Panc1 (cell line): ENCODE measurements at regions not wholly inside any gene's neighbourhood (a gene's known extent, or its start where the extent isn't known, plus 50 kb on each side); places are given as distances from the start of the nearest gene placed in this dataset.

Experiments
- ATAC-seq: fragments of 200-7000 bp; cut with Tn5 transposase; 2 replicates; pipeline ENCODE4 v1.9.1; 2020; ENCODE audit warnings: mild to moderate bottlenecking, moderate library complexity
- BruUV-seq: library from RNA; stranded (reverse); fragments of 400-500 nt; replicated peaks from 2 replicates; lab custom pipeline; 2021; lab: Mats Ljungman, UMichigan
- CTCF ChIA-PET: fragments of 300-600 bp; sonication (Branson Sonifier 250); formaldehyde crosslinking; loops from one replicate; lab custom pipeline; 2022; ENCODE audit warnings: antibody characterized with exemption; lab: Charles Lee
- POLR2A ChIA-PET: fragments of 300-600 bp; sonication (Branson Sonifier 250); formaldehyde crosslinking; loops from one replicate; lab custom pipeline; 2022; ENCODE audit warnings: antibody characterized with exemption; lab: Charles Lee
- DNase-seq: peaks from one replicate; pipeline ENCODE4 v3.0.0-alpha.2; 2010; ENCODE audit warnings: low read depth, low spot score
- H3K27ac ChIP-seq: 2 replicates; pipeline ENCODE4 v1.5.1; 2011; ENCODE audit warnings: mild to moderate bottlenecking, low read length, inconsistent platforms
- H3K27me3 ChIP-seq: fragments of 200-500 bp; sonication (Bioruptor generic); 2 replicates; pipeline ENCODE4 v1.6.0; 2014; ENCODE audit warnings: low read length, inconsistent platforms; ENCODE audit not compliant: control insufficient read depth, insufficient read depth
- H3K36me3 ChIP-seq: fragments of 200-500 bp; sonication (Bioruptor generic); 2 replicates; pipeline ENCODE4 v1.5.1; 2014; ENCODE audit warnings: inconsistent platforms, mild to moderate bottlenecking, low read length, moderate library complexity; ENCODE audit not compliant: control insufficient read depth, insufficient read depth
- H3K4me1 ChIP-seq: 2 replicates; pipeline ENCODE4 v1.5.1; 2011; ENCODE audit warnings: inconsistent platforms, mild to moderate bottlenecking, low read length, moderate library complexity; ENCODE audit not compliant: control insufficient read depth, insufficient read depth
- H3K4me3 ChIP-seq, 2 experiments: 2 replicates each; pipeline ENCODE4 v1.5.1; 2011 to 2012; ENCODE audit warnings: low read depth in 2 of 2, low read length in 2 of 2, mild to moderate bottlenecking in 2 of 2, inconsistent platforms in 1 of 2, moderate library complexity in 1 of 2
- H3K9me3 ChIP-seq: fragments of 200-500 bp; sonication (Bioruptor generic); 2 replicates; pipeline ENCODE4 v1.5.1; 2014; ENCODE audit warnings: low read depth, mild to moderate bottlenecking, inconsistent platforms, low read length, moderate library complexity; ENCODE audit not compliant: control insufficient read depth, insufficient read depth
- CTCF ChIP-seq: fragments of 450-650 bp; IDR thresholded peaks from 2 replicates; pipeline ENCODE4 v1.5.1; 2017; ENCODE audit warnings: mild to moderate bottlenecking
- POLR2AphosphoS5 ChIP-seq: IDR thresholded peaks from 2 replicates; pipeline ENCODE4 v1.6.1; 2012; ENCODE audit warnings: mild to moderate bottlenecking, low read depth, low read length, moderate library complexity
- SIN3A ChIP-seq: IDR thresholded peaks from 2 replicates; pipeline ENCODE4 v1.6.1; 2012; ENCODE audit warnings: low read depth, mild to moderate bottlenecking, low read length, moderate library complexity, borderline replicate concordance; ENCODE audit not compliant: insufficient read depth
- TCF7L2 ChIP-seq: IDR thresholded peaks from 2 replicates; pipeline ENCODE4 v1.6.1; 2011; ENCODE audit warnings: mild to moderate bottlenecking, low read depth, low read length, inconsistent platforms
- in situ Hi-C: cut with HindIII; loops from 2 replicates; pipeline ENCODE4 v1.10.0; 2016; ENCODE audit warnings: low sequenced_read_pairs, low pct_unique_long_range_greater_than_20kb
- intact Hi-C: fragments of 100-400 bp; cut with micrococcal nuclease; formaldehyde crosslinking; loops from one replicate; pipeline ENCODE4 v1.10.0; 2022; ENCODE audit not compliant: unreplicated experiment
- TF ChIP-seq, protein P1 (sequence below), 2 experiments: IDR thresholded peaks; 2 replicates each; pipeline ENCODE4 v1.6.1; 2011 to 2012; ENCODE audit warnings: low read depth in 2 of 2, control low read depth in 1 of 2, low read length in 1 of 2, mild to moderate bottlenecking in 1 of 2, moderate library complexity in 1 of 2; ENCODE audit not compliant: insufficient read depth in 1 of 2

- TF ChIP-seq TCF7L2 (no peak), SIN3A (no peak), CTCF (no peak), POLR2AphosphoS5 (no peak)
- TF ChIP-seq, protein P1, sequence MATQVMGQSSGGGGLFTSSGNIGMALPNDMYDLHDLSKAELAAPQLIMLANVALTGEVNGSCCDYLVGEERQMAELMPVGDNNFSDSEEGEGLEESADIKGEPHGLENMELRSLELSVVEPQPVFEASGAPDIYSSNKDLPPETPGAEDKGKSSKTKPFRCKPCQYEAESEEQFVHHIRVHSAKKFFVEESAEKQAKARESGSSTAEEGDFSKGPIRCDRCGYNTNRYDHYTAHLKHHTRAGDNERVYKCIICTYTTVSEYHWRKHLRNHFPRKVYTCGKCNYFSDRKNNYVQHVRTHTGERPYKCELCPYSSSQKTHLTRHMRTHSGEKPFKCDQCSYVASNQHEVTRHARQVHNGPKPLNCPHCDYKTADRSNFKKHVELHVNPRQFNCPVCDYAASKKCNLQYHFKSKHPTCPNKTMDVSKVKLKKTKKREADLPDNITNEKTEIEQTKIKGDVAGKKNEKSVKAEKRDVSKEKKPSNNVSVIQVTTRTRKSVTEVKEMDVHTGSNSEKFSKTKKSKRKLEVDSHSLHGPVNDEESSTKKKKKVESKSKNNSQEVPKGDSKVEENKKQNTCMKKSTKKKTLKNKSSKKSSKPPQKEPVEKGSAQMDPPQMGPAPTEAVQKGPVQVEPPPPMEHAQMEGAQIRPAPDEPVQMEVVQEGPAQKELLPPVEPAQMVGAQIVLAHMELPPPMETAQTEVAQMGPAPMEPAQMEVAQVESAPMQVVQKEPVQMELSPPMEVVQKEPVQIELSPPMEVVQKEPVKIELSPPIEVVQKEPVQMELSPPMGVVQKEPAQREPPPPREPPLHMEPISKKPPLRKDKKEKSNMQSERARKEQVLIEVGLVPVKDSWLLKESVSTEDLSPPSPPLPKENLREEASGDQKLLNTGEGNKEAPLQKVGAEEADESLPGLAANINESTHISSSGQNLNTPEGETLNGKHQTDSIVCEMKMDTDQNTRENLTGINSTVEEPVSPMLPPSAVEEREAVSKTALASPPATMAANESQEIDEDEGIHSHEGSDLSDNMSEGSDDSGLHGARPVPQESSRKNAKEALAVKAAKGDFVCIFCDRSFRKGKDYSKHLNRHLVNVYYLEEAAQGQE (IDR thresholded peaks at IDR 0.05; ENCODE audit: insufficient read depth in 1 of 2, low read depth in 2 of 2, low read length in 1 of 2), result no peak
- Histone ChIP-seq H3K4me3 (no peak overlapping the region), H3K4me1 (no peaks in the 10 kb centered on the region), H3K27ac (no peak overlapping the region), H3K9me3 (no peaks in the 10 kb centered on the region), H3K27me3 (no peaks in the 10 kb centered on the region), H3K36me3 (no peaks in the 10 kb centered on the region)
- DNase-seq (no peak), ATAC-seq (no peak)
- no TSS peak for BruUV-seq
- in situ Hi-C loops, result no loop called here
- POLR2A ChIA-PET, result no interaction called here
- intact Hi-C loops, result no loop called here
- CTCF ChIA-PET, result no interaction called here
These were observed 957.8 kb upstream of the GJE1 start for GRCh38 chr6:141174932-141175331.

GRCh38 chr6:141173529-141173928, 959.2 kb upstream of the GJE1 start:
- ChIA-PET POLR2A (no interaction called here), CTCF (no interaction called here)
- intact Hi-C loops, result no loop called here
- Histone ChIP-seq H3K27me3 (no peaks in the 10 kb centered on the region), H3K9me3 (no peaks in the 10 kb centered on the region), H3K4me1 (no peaks in the 10 kb centered on the region), H3K4me3 (no peak overlapping the region), H3K36me3 (no peaks in the 10 kb centered on the region), H3K27ac (no peak overlapping the region)
- DNase-seq, result no peak
- no peak for ATAC-seq
- in situ Hi-C loops, result no loop called here
- TF ChIP-seq TCF7L2, result no peak
- BruUV-seq, result no TSS peak

- BruUV-seq, result no TSS peak
- no peak overlapping the region for H3K4me3 ChIP-seq
These were observed 963.3 kb upstream of the GJE1 start for GRCh38 chr6:141169419-141169818.

More at GRCh38 chr6:141169419-141169818, 963.3 kb upstream of the GJE1 start:
- Histone ChIP-seq H3K4me1 (no peaks in the 10 kb centered on the region), H3K27ac (no peak overlapping the region), H3K36me3 (no peaks in the 10 kb centered on the region), H3K27me3 (no peaks in the 10 kb centered on the region), H3K9me3 (no peaks in the 10 kb centered on the region)
- ATAC-seq (no peak), DNase-seq (no peak)
- TF ChIP-seq POLR2AphosphoS5 (no peak), SIN3A (no peak), CTCF (no peak), TCF7L2 (no peak)
- TF ChIP-seq, protein P1 (IDR thresholded peaks at IDR 0.05; ENCODE audit: insufficient read depth in 1 of 2, low read depth in 2 of 2, low read length in 1 of 2), result no peak
- intact Hi-C loops (no loop called here), in situ Hi-C loops (no loop called here)
- POLR2A ChIA-PET, result no interaction called here
- CTCF ChIA-PET, result no interaction called here
